Fibroblast of lung (primary cell): ENCODE measurements at regions not wholly inside any gene's neighbourhood (a gene's known extent, or its start where the extent isn't known, plus 50 kb on each side); places are given as distances from the start of the nearest gene placed in this dataset.

Experiments
- DNase-seq, 2 donors: peaks; one replicate each; pipeline versions ENCODE4 v3.0.0 to v3.0.0-alpha.2; 2010; ENCODE audit warnings: low read depth in 2 of 2
- H2AFZ ChIP-seq: 2 replicates; pipeline ENCODE4 v1.5.1; 2012; ENCODE audit warnings: low read length, control low read depth, inconsistent platforms
- H3K27ac ChIP-seq: 2 replicates; pipeline ENCODE4 v1.5.1; 2011; ENCODE audit warnings: low read length, control low read depth; ENCODE audit not compliant: insufficient read depth
- H3K27me3 ChIP-seq: 2 replicates; pipeline ENCODE4 v1.5.1; 2011; ENCODE audit warnings: mild to moderate bottlenecking, low read length; ENCODE audit not compliant: control insufficient read depth, insufficient read depth
- H3K36me3 ChIP-seq: 2 replicates; pipeline ENCODE4 v1.5.1; 2011; ENCODE audit warnings: low read length; ENCODE audit not compliant: control insufficient read depth, insufficient read depth
- H3K4me1 ChIP-seq: 2 replicates; pipeline ENCODE4 v1.5.1; 2011; ENCODE audit warnings: low read length; ENCODE audit not compliant: control insufficient read depth, insufficient read depth; ENCODE audit errors: extremely low read depth
- H3K4me2 ChIP-seq: 2 replicates; pipeline ENCODE4 v1.5.1; 2011; ENCODE audit warnings: low read length, control low read depth; ENCODE audit not compliant: insufficient read depth; ENCODE audit errors: extremely low read depth
- H3K4me3 ChIP-seq, 4 experiments: fragments of 200-600 bp in 1 of 4; sonication (generic) in 1 of 4; replicated peaks in 1 of 4; 2 replicates each; pipeline ENCODE4 v1.5.1; 2011 to 2016; ENCODE audit warnings: low read length in 4 of 4, low read depth in 3 of 4, mild to moderate bottlenecking in 3 of 4, control low read depth in 2 of 4, inconsistent platforms in 1 of 4, mixed read lengths in 1 of 4; ENCODE audit not compliant: insufficient read depth in 1 of 4; ENCODE audit errors: control extremely low read depth in 1 of 4
- H3K79me2 ChIP-seq: 2 replicates; pipeline ENCODE4 v1.5.1; 2012; ENCODE audit warnings: mild to moderate bottlenecking, low read length, inconsistent platforms; ENCODE audit not compliant: control insufficient read depth, insufficient read depth
- H3K9ac ChIP-seq: 2 replicates; pipeline ENCODE4 v1.5.1; 2011; ENCODE audit warnings: mild to moderate bottlenecking, low read length, control low read depth; ENCODE audit not compliant: insufficient read depth
- H3K9me3 ChIP-seq: 2 replicates; pipeline ENCODE4 v1.5.1; 2012; ENCODE audit warnings: low read depth, low read length; ENCODE audit not compliant: control insufficient read depth, insufficient read depth
- H4K20me1 ChIP-seq: 2 replicates; pipeline ENCODE4 v1.5.1; 2011; ENCODE audit warnings: low read length; ENCODE audit not compliant: control insufficient read depth, insufficient read depth; ENCODE audit errors: extremely low read depth
- EZH2 ChIP-seq: IDR thresholded peaks from 2 replicates; pipeline ENCODE4 v1.5.1; 2012; ENCODE audit warnings: low read length, control low read depth, mild to moderate bottlenecking; ENCODE audit errors: missing control alignments
- TF ChIP-seq, protein P1 (sequence below), 2 donors: IDR thresholded peaks in 1 of 2; conservative IDR thresholded peaks in 1 of 2; 1 replicate in 1 of 2; 2 replicates in 1 of 2; pipeline ENCODE4 v1.5.1; 2011 to 2012; ENCODE audit warnings: low read length in 2 of 2, control low read depth in 1 of 2, inconsistent platforms in 1 of 2, low read depth in 1 of 2, mild to moderate bottlenecking in 1 of 2

GRCh38 chr7:153152801-153153422, 393.4 kb downstream of the ACTR3B start:
- Histone ChIP-seq H3K4me1 (no peaks in the 10 kb centered on the region), H3K36me3 (no peaks in the 10 kb centered on the region), H4K20me1 (no peaks in the 10 kb centered on the region), H3K9me3 (no peaks in the 10 kb centered on the region), H3K4me2 (no peak overlapping the region), H3K4me3 (no peak overlapping the region), H3K27me3 (no peaks in the 10 kb centered on the region), H3K27ac (no peak overlapping the region), H3K79me2 (no peaks in the 10 kb centered on the region), H2AFZ (no peak overlapping the region), H3K9ac (no peak overlapping the region)
- no peak for DNase-seq
- TF ChIP-seq, protein P1, sequence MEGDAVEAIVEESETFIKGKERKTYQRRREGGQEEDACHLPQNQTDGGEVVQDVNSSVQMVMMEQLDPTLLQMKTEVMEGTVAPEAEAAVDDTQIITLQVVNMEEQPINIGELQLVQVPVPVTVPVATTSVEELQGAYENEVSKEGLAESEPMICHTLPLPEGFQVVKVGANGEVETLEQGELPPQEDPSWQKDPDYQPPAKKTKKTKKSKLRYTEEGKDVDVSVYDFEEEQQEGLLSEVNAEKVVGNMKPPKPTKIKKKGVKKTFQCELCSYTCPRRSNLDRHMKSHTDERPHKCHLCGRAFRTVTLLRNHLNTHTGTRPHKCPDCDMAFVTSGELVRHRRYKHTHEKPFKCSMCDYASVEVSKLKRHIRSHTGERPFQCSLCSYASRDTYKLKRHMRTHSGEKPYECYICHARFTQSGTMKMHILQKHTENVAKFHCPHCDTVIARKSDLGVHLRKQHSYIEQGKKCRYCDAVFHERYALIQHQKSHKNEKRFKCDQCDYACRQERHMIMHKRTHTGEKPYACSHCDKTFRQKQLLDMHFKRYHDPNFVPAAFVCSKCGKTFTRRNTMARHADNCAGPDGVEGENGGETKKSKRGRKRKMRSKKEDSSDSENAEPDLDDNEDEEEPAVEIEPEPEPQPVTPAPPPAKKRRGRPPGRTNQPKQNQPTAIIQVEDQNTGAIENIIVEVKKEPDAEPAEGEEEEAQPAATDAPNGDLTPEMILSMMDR (conservative IDR thresholded peaks at IDR 0.05 in 1 of 2, IDR thresholded peaks at IDR 0.05 in 1 of 2; ENCODE audit: low read depth in 1 of 2, low read length in 2 of 2), result no peak
- no peak for TF ChIP-seq EZH2

- Histone ChIP-seq H3K27ac (no peak overlapping the region), H3K4me2 (no peak overlapping the region), H3K9me3 (no peaks in the 10 kb centered on the region), H3K9ac (no peak overlapping the region), H3K79me2 (no peaks in the 10 kb centered on the region), H3K27me3 (no peaks in the 10 kb centered on the region), H3K4me1 (no peaks in the 10 kb centered on the region), H3K36me3 (no peaks in the 10 kb centered on the region), H2AFZ (no peak overlapping the region), H3K4me3 (no peak overlapping the region), H4K20me1 (no peaks in the 10 kb centered on the region)
- no peak for DNase-seq
- TF ChIP-seq, protein P1 (conservative IDR thresholded peaks at IDR 0.05 in 1 of 2, IDR thresholded peaks at IDR 0.05 in 1 of 2; ENCODE audit: low read depth in 1 of 2, low read length in 2 of 2), result no peak
- TF ChIP-seq EZH2, result no peak
These were observed 398.6 kb downstream of the ACTR3B start for GRCh38 chr7:153158149-153158548.

DNA sequence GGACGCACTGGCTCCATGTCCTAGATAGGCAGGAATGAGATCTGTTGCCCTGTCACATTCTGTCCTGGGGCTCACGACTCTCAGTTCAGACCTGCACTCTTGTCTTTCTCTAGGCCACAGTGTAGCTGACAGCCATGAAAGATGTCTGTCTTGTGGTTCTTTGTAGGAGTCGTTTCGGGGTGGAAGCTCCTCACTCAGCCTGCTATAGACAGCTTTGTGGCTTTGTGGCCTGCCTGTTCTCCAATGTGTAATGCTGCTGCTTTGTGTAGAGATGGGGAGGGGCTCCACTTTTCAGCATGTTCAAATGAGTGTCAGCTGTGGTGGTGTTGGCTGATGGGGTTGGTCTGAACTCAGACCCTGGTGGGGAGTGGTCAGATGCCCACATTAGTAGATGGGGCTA, 410.7 kb downstream of the ACTR3B start:
- Histone ChIP-seq H3K4me2 (no peak overlapping the region), H3K27ac (no peak overlapping the region), H3K79me2 (no peaks in the 10 kb centered on the region), H3K9ac (no peak overlapping the region), H3K27me3 (no peaks in the 10 kb centered on the region), H4K20me1 (no peaks in the 10 kb centered on the region), H3K4me1 (no peaks in the 10 kb centered on the region), H3K36me3 (no peaks in the 10 kb centered on the region), H3K9me3 (no peaks in the 10 kb centered on the region), H2AFZ (no peak overlapping the region), H3K4me3 (no peak overlapping the region)
- DNase-seq, result no peak
- TF ChIP-seq, protein P1 (conservative IDR thresholded peaks at IDR 0.05 in 1 of 2, IDR thresholded peaks at IDR 0.05 in 1 of 2; ENCODE audit: low read depth in 1 of 2, low read length in 2 of 2), result no peak
- no peak for TF ChIP-seq EZH2
